ENCODE measurements at regions not wholly inside any gene's neighbourhood (a gene's known extent, or its start where the extent isn't known, plus 50 kb on each side); places are given as distances from the start of the nearest gene placed in this dataset.

DNA sequence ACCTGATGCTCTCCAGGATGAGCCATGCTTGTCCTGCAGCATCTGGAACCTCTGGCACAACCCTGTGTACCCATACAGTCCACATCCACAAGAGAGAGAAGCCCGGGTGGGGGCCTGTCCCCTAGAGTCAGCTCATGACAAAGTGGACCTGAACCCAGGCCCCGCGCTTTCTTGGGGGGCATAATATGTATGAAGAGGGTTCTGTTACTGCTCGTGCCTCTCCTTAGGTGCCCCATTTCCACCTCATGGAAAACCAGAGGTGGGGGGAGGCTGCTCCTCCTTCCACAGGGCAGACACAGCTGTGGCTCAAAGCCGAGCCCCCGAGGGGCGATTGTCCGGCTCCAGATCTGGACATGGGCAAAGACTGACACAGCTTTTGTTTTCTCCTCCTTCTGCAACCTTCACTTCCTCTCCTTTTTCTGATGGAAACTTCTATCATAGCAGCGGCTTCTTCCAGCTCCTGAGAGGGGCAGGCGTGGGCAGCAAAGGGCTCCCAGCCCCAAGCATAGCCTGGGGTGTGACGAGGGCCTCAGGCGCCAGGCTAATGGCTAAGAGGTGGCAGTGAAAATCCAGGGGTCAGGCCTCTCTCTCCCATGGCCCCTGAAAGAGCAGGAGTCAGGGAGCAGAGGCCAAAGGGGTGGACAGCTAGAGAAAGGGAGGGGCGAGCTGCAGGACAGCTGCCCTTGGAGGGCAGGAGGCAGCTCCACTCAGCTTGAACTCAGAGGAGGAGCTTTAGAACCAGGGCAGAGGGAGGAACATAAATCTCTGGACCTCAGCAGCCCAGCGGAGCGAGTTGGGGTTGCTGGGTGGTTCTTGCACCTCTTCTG, 155.5 kb downstream of the ZFP36L2 start:
- no peak for TF ChIP-seq POLR2A (IDR thresholded peaks at IDR 0.05; ENCODE audit: extremely low read depth, insufficient read length)
- TF ChIP-seq, protein P1, sequence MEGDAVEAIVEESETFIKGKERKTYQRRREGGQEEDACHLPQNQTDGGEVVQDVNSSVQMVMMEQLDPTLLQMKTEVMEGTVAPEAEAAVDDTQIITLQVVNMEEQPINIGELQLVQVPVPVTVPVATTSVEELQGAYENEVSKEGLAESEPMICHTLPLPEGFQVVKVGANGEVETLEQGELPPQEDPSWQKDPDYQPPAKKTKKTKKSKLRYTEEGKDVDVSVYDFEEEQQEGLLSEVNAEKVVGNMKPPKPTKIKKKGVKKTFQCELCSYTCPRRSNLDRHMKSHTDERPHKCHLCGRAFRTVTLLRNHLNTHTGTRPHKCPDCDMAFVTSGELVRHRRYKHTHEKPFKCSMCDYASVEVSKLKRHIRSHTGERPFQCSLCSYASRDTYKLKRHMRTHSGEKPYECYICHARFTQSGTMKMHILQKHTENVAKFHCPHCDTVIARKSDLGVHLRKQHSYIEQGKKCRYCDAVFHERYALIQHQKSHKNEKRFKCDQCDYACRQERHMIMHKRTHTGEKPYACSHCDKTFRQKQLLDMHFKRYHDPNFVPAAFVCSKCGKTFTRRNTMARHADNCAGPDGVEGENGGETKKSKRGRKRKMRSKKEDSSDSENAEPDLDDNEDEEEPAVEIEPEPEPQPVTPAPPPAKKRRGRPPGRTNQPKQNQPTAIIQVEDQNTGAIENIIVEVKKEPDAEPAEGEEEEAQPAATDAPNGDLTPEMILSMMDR (IDR thresholded peaks at IDR 0.05; ENCODE audit: low read depth, low read length): no peak
